AG10803 (cell line): ENCODE measurements at regions not wholly inside any gene's neighbourhood (a gene's known extent, or its start where the extent isn't known, plus 50 kb on each side); places are given as distances from the start of the nearest gene placed in this dataset.
"Not testable (repeated sequence)": the region's sequence is repeated elsewhere in the genome, so short reads cannot be mapped to it uniquely, and the experiment has no call there.

ENCODE experiments used
- DNase-seq: peaks from one replicate; pipeline ENCODE4 v3.0.0; 2010; ENCODE audit warnings: low read depth
- H3K4me3 ChIP-seq: 2 replicates; pipeline ENCODE4 v1.5.1; 2011; ENCODE audit warnings: mild to moderate bottlenecking, low read length, control low read depth
- CTCF ChIP-seq: conservative IDR thresholded peaks from 2 replicates; pipeline ENCODE4 v1.5.1; 2011; ENCODE audit warnings: mild to moderate bottlenecking, low read length, control low read depth, inconsistent platforms

GRCh38 chr12:23236066-23236780 lies 611.3 kb downstream of the ETNK1 start:
- H3K4me3 ChIP-seq: no peak overlapping the region
- TF ChIP-seq CTCF: no peak
- no peak for DNase-seq

GRCh38 chr12:23236811-23237210 lies 611.8 kb downstream of the ETNK1 start:
- H3K4me3 ChIP-seq: no peak overlapping the region
- no peak for DNase-seq
- TF ChIP-seq CTCF: no peak

GRCh38 chr12:23238190-23238589 lies 613.2 kb downstream of the ETNK1 start:
- no peak for DNase-seq
- TF ChIP-seq CTCF: no peak
- no peak overlapping the region for H3K4me3 ChIP-seq

GRCh38 chr12:23238957-23239356 lies 614.0 kb downstream of the ETNK1 start:
- no peak for TF ChIP-seq CTCF
- no peak for DNase-seq
- no peak overlapping the region for H3K4me3 ChIP-seq

GRCh38 chr12:23245186-23245585 lies 620.2 kb downstream of the ETNK1 start:
- DNase-seq: no peak
- H3K4me3 ChIP-seq: no peak overlapping the region
- no peak for TF ChIP-seq CTCF

GRCh38 chr12:23253191-23253590 lies 628.2 kb downstream of the ETNK1 start:
- no peak for TF ChIP-seq CTCF

GRCh38 chr12:23253910-23254309 lies 628.9 kb downstream of the ETNK1 start:
- DNase-seq, H3K4me3 ChIP-seq: not testable (repeated sequence)

More at GRCh38 chr12:23253191-23253590, 628.2 kb downstream of the ETNK1 start:
- H3K4me3 ChIP-seq: no peak overlapping the region
- DNase-seq: no peak

GRCh38 chr12:23259558-23259957 lies 634.6 kb downstream of the ETNK1 start:
- no peak for DNase-seq
- H3K4me3 ChIP-seq: no peak overlapping the region
- TF ChIP-seq CTCF: no peak
